ENCODE measurements at regions not wholly inside any gene's neighbourhood (a gene's known extent, or its start where the extent isn't known, plus 50 kb on each side); places are given as distances from the start of the nearest gene placed in this dataset.
"Not testable (repeated sequence)": the region's sequence is repeated elsewhere in the genome, so short reads cannot be mapped to it uniquely, and the experiment has no call there.

GRCh38 chr19:14267224-14267741, 61.3 kb upstream of the ADGRL1 start:
- intact Hi-C loops (cut with DNase I), result no loop called here
- no peak for DNase-seq
- no peak overlapping the region for H3K4me3 ChIP-seq (replicated peaks in 1 of 3)
- H3K9me3 ChIP-seq, result no peaks in the 10 kb centered on the region
- no peaks in the 10 kb centered on the region for H3K36me3 ChIP-seq
- H3K4me1 ChIP-seq, result no peaks in the 10 kb centered on the region
- WGBS, 2 donors, result 84 to 87% methylated on average over 6 of the region's 6 CpGs
- H3K27ac ChIP-seq, result no peak overlapping the region
- H3K27me3 ChIP-seq, result no peaks in the 10 kb centered on the region
- TF ChIP-seq POLR2A (IDR thresholded peaks at IDR 0.05) (no peak), CTCF (IDR thresholded peaks at IDR 0.05) (no peak)

DNA sequence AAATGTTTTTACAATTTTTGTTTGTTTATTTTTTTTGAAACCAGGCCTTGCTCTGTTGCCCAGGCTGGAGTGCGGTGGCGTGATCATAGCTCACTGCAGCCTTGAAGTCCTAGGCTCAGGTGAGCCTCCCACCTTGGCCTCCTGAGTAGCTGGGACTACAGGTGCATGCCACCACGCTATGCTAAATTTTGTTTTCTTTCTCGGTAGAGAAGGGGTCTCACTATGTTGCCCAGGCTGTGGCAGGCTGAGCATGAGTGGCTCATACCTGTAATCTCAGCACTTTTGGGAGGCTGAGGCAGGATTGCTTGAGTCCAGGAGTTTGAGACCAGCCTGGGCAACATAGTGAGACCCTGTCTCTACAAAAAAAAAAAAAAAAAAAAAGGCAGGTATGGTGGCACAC, 60.2 kb upstream of the ADGRL1 start:
- H3K4me3 ChIP-seq (replicated peaks in 1 of 3); DNase-seq; H3K4me1 ChIP-seq; H3K9me3 ChIP-seq; H3K27me3 ChIP-seq; intact Hi-C loops (cut with DNase I); H3K36me3 ChIP-seq; H3K27ac ChIP-seq: not testable (repeated sequence)
- WGBS, 2 donors, result 79 to 81% methylated on average over 4 of the region's 4 CpGs

GRCh38 chr19:14265290-14266036, 59.5 kb upstream of the ADGRL1 start:
- no peaks in the 10 kb centered on the region for H3K27me3 ChIP-seq
- no peak for DNase-seq
- TF ChIP-seq CTCF (IDR thresholded peaks at IDR 0.05), result no peak
- TF ChIP-seq POLR2A (IDR thresholded peaks at IDR 0.05), result no peak
- no peak overlapping the region for H3K27ac ChIP-seq
- H3K4me3 ChIP-seq (replicated peaks in 1 of 3), result no peak overlapping the region
- intact Hi-C loops (cut with DNase I), result no loop called here
- no peaks in the 10 kb centered on the region for H3K36me3 ChIP-seq
- no peaks in the 10 kb centered on the region for H3K4me1 ChIP-seq
- no peaks in the 10 kb centered on the region for H3K9me3 ChIP-seq
- WGBS, 2 donors, result 11 to 21% methylated on average over 30 to 33 of the region's 37 CpGs

- 90 to 93% methylated on average over 7 of the region's 7 CpGs for WGBS, 2 donors
- H3K4me3 ChIP-seq (replicated peaks in 1 of 3); DNase-seq; H3K27me3 ChIP-seq; intact Hi-C loops (cut with DNase I); H3K27ac ChIP-seq; H3K9me3 ChIP-seq; H3K4me1 ChIP-seq; H3K36me3 ChIP-seq: not testable (repeated sequence)
These were observed 50.1 kb upstream of the ADGRL1 start for GRCh38 chr19:14255902-14256649.

All from thyroid gland (tissue), 4 donors.